ENCODE measurements at regions not wholly inside any gene's neighbourhood (a gene's known extent, or its start where the extent isn't known, plus 50 kb on each side); places are given as distances from the start of the nearest gene placed in this dataset.

DNA sequence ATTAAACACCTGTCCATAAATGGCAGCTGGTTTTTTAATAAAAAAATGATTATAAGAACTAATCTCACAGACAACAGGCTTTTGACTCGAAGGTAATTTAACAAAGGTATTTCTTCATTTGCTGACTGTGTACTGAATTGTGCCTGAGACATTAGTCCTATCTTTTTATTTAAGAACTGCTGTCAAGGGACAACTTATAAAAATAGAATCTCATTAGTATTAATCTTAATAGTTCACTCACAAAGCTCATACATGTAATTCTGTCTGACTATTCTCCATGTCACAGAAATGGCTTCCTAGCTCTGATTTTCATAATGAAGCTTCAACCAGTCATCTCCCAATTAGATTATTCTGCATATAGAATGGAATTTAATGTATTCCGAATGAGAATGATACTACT lies 276.9 kb upstream of the PDZRN3 start:
- H3K4me3 ChIP-seq (ENCODE audit: control insufficient read depth in 2 of 3, extremely low read depth in 1 of 3, insufficient read depth in 2 of 3, low read depth in 1 of 3, low read length in 3 of 3) = no peak overlapping the region
- H3K27me3 ChIP-seq (ENCODE audit: control insufficient read depth, extremely low read depth, insufficient read depth, low read length) = no peaks in the 10 kb centered on the region
- no peak for DNase-seq (ENCODE audit: low read depth, low spot score)
- no peak for FAIRE-seq
- H3K36me3 ChIP-seq (ENCODE audit: control insufficient read depth in 2 of 2, extremely low read depth in 1 of 2, insufficient read depth in 2 of 2, low read length in 2 of 2) = no peaks in the 10 kb centered on the region
- no peaks in the 10 kb centered on the region for H3K79me2 ChIP-seq (ENCODE audit: control insufficient read depth, insufficient read depth, low read length)
- TF ChIP-seq, protein P1, sequence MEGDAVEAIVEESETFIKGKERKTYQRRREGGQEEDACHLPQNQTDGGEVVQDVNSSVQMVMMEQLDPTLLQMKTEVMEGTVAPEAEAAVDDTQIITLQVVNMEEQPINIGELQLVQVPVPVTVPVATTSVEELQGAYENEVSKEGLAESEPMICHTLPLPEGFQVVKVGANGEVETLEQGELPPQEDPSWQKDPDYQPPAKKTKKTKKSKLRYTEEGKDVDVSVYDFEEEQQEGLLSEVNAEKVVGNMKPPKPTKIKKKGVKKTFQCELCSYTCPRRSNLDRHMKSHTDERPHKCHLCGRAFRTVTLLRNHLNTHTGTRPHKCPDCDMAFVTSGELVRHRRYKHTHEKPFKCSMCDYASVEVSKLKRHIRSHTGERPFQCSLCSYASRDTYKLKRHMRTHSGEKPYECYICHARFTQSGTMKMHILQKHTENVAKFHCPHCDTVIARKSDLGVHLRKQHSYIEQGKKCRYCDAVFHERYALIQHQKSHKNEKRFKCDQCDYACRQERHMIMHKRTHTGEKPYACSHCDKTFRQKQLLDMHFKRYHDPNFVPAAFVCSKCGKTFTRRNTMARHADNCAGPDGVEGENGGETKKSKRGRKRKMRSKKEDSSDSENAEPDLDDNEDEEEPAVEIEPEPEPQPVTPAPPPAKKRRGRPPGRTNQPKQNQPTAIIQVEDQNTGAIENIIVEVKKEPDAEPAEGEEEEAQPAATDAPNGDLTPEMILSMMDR (optimal IDR thresholded peaks at IDR 0.05 in 1 of 3, IDR thresholded peaks at IDR 0.05 in 1 of 3, conservative IDR thresholded peaks at IDR 0.05 in 1 of 3; ENCODE audit: extremely low read depth in 1 of 3, insufficient read depth in 2 of 3, low read length in 3 of 3) = no peak
- TF ChIP-seq EZH2 (IDR thresholded peaks at IDR 0.05; ENCODE audit: low read length) = no peak
- H3K4me2 ChIP-seq (ENCODE audit: control insufficient read depth, extremely low read depth, insufficient read depth, low read depth, low read length) = no peak overlapping the region
- no peak overlapping the region for H3K27ac ChIP-seq (ENCODE audit: control insufficient read depth, insufficient read depth, low read length)
- H2AFZ ChIP-seq (ENCODE audit: control insufficient read depth, low read length) = no peak overlapping the region
- no peaks in the 10 kb centered on the region for H3K9me1 ChIP-seq (ENCODE audit: control insufficient read depth, extremely low read depth, insufficient read depth, low read length)
- H3K9me3 ChIP-seq (ENCODE audit: control insufficient read depth, low read depth, low read length) = no peaks in the 10 kb centered on the region
- dilution Hi-C loops (cut with MboI; ENCODE audit: extremely low pct_ligation_motif_present, low sequenced_read_pairs) = no loop called here
- H3K9ac ChIP-seq (ENCODE audit: control insufficient read depth, extremely low read depth, insufficient read depth, low read length) = no peak overlapping the region
- no peaks in the 10 kb centered on the region for H3K4me1 ChIP-seq (ENCODE audit: control insufficient read depth, extremely low read depth, insufficient read depth, low read length)
- no peaks in the 10 kb centered on the region for H4K20me1 ChIP-seq (ENCODE audit: control insufficient read depth, extremely low read depth, insufficient read depth, low read length)

DNA sequence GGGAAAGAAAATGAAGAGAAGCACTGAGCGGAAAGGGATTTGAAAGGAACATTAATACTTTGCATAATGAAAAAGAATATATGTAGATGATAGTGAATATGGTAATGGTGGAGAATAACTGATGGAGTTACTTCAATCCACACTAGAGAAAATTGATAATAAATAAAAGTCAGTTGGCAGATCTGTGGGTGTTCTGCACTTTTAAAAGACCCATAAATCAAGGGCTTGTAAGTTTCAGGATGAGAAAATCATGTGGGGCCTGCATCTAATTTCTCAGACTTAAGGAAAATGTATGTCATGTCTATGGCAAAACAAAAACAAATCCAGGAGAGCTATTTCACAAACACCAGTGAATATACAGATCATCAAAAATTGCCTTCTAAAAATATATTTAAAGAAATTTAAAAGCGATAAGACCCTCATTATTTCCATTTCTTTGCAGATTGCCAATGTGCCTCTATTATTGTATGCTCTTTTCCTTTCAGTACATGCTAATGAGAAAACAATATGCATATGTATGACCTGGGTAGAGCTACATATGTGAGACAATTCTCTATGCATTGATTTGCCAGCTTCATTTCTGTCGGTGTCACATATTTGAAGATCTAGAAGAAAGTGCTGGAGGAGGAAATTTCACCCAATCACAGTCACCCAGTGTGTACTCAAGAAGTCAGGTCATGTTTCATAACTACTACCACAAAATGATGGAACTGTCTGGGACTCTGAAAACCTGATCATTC lies 269.9 kb upstream of the PDZRN3 start:
- no peak overlapping the region for H3K27ac ChIP-seq (ENCODE audit: control insufficient read depth, insufficient read depth, low read length)
- no peaks in the 10 kb centered on the region for H3K9me3 ChIP-seq (ENCODE audit: control insufficient read depth, low read depth, low read length)
- no peaks in the 10 kb centered on the region for H3K4me1 ChIP-seq (ENCODE audit: control insufficient read depth, extremely low read depth, insufficient read depth, low read length)
- no peaks in the 10 kb centered on the region for H3K36me3 ChIP-seq (ENCODE audit: control insufficient read depth in 2 of 2, extremely low read depth in 1 of 2, insufficient read depth in 2 of 2, low read length in 2 of 2)
- no peaks in the 10 kb centered on the region for H4K20me1 ChIP-seq (ENCODE audit: control insufficient read depth, extremely low read depth, insufficient read depth, low read length)
- no peak overlapping the region for H3K4me3 ChIP-seq (ENCODE audit: control insufficient read depth in 2 of 3, extremely low read depth in 1 of 3, insufficient read depth in 2 of 3, low read depth in 1 of 3, low read length in 3 of 3)
- FAIRE-seq (no peak), DNase-seq (ENCODE audit: low read depth, low spot score) (no peak)
- H3K27me3 ChIP-seq (ENCODE audit: control insufficient read depth, extremely low read depth, insufficient read depth, low read length) = no peaks in the 10 kb centered on the region
- H3K4me2 ChIP-seq (ENCODE audit: control insufficient read depth, extremely low read depth, insufficient read depth, low read depth, low read length) = no peak overlapping the region
- TF ChIP-seq EZH2 (IDR thresholded peaks at IDR 0.05; ENCODE audit: low read length) = no peak
- dilution Hi-C loops (cut with MboI; ENCODE audit: extremely low pct_ligation_motif_present, low sequenced_read_pairs) = no loop called here
- no peaks in the 10 kb centered on the region for H3K79me2 ChIP-seq (ENCODE audit: control insufficient read depth, insufficient read depth, low read length)
- no peak overlapping the region for H2AFZ ChIP-seq (ENCODE audit: control insufficient read depth, low read length)
- no peaks in the 10 kb centered on the region for H3K9me1 ChIP-seq (ENCODE audit: control insufficient read depth, extremely low read depth, insufficient read depth, low read length)
- no peak overlapping the region for H3K9ac ChIP-seq (ENCODE audit: control insufficient read depth, extremely low read depth, insufficient read depth, low read length)

DNA sequence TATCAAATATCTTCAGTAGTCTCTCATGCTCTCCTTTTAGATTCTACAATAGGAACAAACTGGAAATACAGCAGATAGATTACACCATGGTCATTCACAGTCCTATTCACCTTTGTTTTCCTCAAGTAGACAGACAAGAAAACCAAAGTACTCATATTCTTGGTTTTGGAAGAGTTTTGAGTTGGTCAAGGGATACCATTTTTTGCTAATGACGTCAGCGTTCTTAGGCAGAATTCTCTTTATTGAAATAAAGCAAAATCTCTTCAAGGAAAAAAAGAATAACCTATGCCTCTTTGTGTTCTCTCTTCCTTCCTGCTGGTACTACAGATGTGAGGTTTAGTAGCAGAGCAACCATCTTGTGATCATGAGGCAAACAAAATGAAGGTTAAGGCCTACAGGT lies 268.3 kb upstream of the PDZRN3 start:
- Histone ChIP-seq H3K4me3 (ENCODE audit: control insufficient read depth in 2 of 3, extremely low read depth in 1 of 3, insufficient read depth in 2 of 3, low read depth in 1 of 3, low read length in 3 of 3) (no peak overlapping the region), H3K36me3 (ENCODE audit: control insufficient read depth in 2 of 2, extremely low read depth in 1 of 2, insufficient read depth in 2 of 2, low read length in 2 of 2) (no peaks in the 10 kb centered on the region), H3K4me1 (ENCODE audit: control insufficient read depth, extremely low read depth, insufficient read depth, low read length) (no peaks in the 10 kb centered on the region), H3K27me3 (ENCODE audit: control insufficient read depth, extremely low read depth, insufficient read depth, low read length) (no peaks in the 10 kb centered on the region), H3K27ac (ENCODE audit: control insufficient read depth, insufficient read depth, low read length) (no peak overlapping the region), H3K4me2 (ENCODE audit: control insufficient read depth, extremely low read depth, insufficient read depth, low read depth, low read length) (no peak overlapping the region), H2AFZ (ENCODE audit: control insufficient read depth, low read length) (no peak overlapping the region), H4K20me1 (ENCODE audit: control insufficient read depth, extremely low read depth, insufficient read depth, low read length) (no peaks in the 10 kb centered on the region), H3K9me1 (ENCODE audit: control insufficient read depth, extremely low read depth, insufficient read depth, low read length) (no peaks in the 10 kb centered on the region), H3K79me2 (ENCODE audit: control insufficient read depth, insufficient read depth, low read length) (no peaks in the 10 kb centered on the region), H3K9ac (ENCODE audit: control insufficient read depth, extremely low read depth, insufficient read depth, low read length) (no peak overlapping the region), H3K9me3 (ENCODE audit: control insufficient read depth, low read depth, low read length) (no peaks in the 10 kb centered on the region)
- TF ChIP-seq, protein P1 (optimal IDR thresholded peaks at IDR 0.05 in 1 of 3, IDR thresholded peaks at IDR 0.05 in 1 of 3, conservative IDR thresholded peaks at IDR 0.05 in 1 of 3; ENCODE audit: extremely low read depth in 1 of 3, insufficient read depth in 2 of 3, low read length in 3 of 3) = no peak
- TF ChIP-seq EZH2 (IDR thresholded peaks at IDR 0.05; ENCODE audit: low read length) = no peak
- no peak for FAIRE-seq
- dilution Hi-C loops (cut with MboI; ENCODE audit: extremely low pct_ligation_motif_present, low sequenced_read_pairs) = no loop called here
- DNase-seq (ENCODE audit: low read depth, low spot score) = no peak
